Renal cortical epithelial cell (primary cell): ENCODE measurements at regions not wholly inside any gene's neighbourhood (a gene's known extent, or its start where the extent isn't known, plus 50 kb on each side); places are given as distances from the start of the nearest gene placed in this dataset.
"Not testable (repeated sequence)": the region's sequence is repeated elsewhere in the genome, so short reads cannot be mapped to it uniquely, and the experiment has no call there.

ENCODE experiments used
- DNase-seq: peaks from one replicate; pipeline ENCODE4 v3.0.0-alpha.2; 2011; ENCODE audit warnings: low read depth

DNA sequence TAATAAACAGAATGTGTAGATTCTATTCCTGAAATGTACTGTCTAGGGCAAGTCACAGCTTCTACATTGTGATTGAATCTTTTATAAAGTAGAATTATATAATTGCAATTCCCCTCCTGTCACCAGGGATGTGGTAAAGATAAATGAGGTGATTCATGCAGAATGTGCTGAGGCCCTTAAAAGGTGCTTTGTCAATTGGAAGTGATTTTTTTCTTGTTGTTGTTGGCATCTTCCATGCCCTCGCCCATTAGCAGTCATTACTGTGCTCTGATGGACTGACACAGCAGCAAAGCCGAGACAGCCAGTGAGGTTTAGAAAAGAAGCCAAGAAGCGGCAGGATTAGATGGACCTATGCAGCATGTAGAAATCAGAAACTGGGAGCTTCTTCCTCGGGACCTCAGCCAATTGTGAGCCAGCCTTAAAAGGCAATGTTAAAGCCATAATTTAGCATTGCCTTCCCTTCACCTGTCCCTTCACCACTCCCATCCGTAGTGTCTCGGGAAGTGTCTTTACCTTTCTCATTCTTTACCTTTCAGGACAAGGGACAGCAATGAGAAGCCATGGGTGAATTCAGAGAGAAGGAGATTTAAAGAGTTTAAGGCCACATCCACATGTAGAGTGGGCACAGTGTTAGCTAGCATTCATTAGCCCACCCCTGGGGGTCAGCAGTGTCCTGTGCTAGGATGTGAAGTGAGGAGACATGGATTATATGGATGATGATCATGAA lies 257.8 kb downstream of the PLK2 start:
- DNase-seq = peak; percentile 47

DNA sequence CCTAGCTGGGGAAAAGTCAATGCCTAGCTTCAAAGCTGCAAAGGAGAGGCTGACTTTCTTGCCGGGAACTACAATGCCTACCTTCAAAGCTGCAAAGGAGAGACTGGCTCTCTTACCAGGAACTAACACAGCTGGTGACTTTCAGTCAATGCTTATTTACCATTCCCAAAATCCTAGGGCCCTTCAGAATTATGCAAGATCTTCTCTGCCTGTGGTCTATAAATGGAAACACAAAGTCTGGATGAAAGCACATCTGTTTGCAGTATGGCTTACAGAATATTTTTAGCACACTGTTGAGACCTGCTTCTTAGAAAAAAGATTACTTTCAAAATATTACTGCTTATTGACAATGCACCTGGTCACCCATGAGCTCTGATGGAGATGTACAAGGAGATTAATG lies 259.4 kb downstream of the PLK2 start:
- no peak for DNase-seq

DNA sequence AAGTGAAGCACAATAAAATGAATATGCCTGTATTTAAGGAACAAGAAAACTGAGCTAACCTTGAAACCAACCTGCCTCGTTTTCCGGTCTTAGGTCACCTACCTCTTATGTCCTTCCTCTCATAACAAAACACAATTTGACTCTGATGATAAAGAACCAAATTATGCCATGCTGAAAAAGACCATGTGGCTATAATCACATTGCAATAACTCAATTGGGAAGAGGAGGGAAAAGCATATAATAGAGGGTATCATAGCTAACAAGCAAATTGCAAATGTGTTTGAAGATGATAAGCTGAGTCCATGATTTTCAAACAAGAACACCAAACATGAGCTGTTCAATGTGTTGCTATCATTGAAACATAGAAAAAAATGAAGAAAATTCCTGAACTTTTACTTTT lies 260.8 kb downstream of the PLK2 start:
- no peak for DNase-seq

DNA sequence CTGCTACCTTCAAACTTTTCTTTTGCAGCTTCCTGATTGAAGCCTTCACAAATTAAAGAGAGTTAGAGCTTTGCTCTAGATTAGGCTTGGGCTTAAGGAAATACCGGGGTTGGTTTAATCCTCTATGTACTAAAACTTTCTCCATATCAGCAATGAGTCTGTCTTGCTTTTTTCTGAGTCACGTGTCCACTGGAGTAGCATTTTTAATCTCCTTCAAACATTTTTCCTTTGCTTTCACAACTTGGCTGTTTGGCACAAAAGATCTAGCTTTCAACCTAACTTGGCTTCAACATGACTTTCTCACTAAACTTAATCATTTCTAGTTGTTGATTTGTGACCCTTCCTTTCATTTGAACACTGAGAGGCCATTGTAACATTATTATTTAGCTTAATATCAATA lies 261.6 kb downstream of the PLK2 start:
- no peak for DNase-seq

DNA sequence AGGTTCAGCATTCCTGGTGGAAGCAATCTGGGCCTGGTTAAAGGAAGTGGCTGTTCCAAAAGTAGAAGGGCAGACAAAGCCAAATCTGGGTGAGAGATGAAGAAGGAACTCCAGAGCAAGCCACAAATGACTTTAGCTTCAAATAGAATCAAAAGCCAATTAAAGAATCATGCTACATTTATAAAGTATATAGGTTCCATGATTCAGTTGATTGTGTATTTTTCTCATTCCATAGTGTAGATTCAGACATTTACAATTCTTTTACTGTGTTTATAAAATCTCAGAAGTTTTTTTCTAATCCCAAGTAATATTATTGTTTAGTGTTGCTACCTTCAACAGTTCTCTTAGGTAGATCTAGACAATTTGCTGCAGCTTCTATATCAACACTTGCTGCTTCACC lies 262.0 kb downstream of the PLK2 start:
- no peak for DNase-seq

DNA sequence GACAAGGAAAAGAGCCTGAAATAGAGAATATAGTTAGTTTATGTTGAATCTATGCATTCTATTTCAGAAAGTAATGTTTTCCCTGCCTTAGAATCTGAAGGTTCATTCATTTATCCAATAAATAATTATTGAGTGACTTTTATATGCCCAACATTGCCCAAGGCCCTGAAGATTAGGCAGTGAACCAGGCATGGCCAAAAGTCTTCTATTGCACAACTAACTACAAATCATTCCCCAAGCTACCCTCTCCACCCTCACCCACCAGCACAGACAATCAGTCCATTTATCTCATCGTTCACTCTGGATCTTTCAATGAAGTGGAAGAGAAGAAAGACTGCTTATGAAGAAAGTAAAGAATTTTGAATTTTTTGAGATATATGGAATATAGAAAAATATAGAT lies 268.4 kb downstream of the PLK2 start:
- peak; percentile 56 for DNase-seq

DNA sequence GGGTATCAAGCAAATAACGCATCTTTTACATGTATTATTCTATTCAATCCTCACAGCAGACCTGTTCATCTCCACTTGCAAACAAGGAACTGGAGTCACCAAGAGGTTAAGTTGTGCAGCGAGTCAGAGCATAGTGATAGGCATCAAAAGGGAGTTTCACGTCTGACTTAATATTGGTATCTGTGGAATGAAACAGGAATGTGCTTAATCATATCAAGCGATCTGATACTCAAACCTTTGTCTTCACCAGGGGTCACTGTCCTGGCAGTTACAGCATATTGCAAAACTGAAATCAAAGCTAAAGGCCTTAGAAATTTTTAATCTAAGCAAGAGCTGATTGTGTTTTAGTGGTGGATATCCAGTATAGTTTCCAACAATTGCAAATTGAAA lies 271.6 kb downstream of the PLK2 start:
- peak; percentile 96 for DNase-seq

DNA sequence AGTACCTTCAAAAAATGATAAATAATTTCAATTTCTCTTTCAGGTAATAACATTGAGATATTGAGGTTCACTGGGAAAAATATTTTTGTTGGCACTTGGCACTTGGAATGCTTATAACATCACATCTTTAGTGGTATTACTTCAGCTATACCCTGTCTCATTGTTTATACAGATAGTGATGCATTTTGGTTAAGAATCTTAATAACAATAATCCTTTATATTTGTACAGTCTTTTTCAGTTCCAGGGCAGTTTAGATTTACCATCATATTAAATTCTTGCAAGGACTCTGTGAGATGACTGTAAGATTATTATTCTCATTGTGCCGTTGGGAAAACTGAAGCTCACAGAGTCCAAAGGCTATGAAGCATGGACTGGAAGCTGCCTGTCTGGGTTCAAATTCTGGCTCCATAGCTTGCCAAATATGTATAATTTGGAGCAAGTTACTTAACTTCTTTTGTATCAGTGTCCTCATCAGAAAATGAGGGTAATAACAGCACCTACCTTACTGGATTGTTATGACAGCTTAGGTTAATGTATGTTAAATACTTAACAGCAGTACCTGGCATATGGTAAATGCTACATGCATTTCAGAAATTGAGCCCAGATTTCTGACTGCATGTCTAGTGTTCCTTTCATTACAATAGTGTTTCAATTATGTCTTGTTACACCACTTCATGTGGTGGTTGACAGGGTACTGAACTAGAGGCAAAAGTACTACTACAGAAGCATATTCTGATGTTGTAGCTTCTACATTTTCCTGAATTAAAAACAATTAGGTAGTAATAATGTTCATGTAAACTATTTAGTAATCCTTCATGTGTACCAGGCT lies 272.2 kb downstream of the PLK2 start:
- no peak for DNase-seq

DNA sequence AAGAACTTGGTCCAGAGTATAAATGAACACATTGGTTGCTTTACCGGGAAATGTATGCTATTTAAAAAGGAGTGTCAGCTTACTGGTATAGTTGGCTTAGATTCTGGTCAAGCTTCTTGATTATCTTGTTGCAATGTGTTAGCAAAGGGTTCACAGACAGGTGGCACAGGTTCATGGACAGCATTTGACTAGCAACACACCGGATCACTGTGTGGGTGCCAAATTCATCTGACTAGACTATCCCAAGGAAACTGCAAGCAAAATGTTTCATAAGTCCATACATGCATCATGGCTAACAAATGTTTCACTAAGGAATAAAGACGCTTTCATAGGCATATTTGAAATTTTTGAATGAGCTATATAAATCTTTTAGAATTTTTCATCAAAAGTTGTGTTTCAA lies 274.1 kb downstream of the PLK2 start:
- no peak for DNase-seq

DNA sequence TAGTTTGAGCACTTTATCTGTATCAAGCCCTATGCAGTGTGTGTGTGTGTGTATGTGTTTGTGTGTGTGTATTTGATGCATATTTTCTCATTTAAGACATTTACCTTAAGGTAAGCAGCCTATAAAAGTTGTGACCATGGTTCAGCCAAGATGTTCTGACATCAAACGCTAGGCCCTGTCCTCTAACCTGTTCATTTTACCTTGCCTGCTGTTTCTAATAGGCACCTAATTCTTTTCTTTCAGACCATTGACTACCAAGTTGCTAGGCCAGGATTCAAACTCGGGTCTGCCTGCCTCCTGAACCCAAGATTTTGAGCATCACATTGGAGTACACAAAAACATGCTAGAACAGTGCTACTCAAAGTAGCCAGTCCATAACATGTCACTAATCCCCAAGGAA lies 274.5 kb downstream of the PLK2 start:
- no peak for DNase-seq

DNA sequence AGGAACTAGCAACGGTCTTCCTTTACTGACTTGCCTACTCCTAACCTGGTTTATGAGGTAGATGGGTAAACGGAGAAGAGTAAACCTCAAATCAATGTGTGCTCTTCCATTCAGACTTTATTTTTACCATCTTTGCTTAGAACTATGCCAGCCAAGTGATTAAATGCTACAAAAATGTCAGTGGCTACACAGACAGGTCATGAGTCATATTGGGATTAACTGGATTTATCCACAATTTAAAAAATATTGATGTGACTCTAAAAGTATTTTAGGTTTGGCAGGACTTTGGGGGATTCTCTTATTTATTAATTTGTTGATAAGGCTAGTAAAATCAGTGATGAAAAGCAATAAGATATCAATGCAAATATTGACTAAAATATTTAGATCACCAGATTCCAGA lies 275.0 kb downstream of the PLK2 start:
- DNase-seq = peak; percentile 70

DNA sequence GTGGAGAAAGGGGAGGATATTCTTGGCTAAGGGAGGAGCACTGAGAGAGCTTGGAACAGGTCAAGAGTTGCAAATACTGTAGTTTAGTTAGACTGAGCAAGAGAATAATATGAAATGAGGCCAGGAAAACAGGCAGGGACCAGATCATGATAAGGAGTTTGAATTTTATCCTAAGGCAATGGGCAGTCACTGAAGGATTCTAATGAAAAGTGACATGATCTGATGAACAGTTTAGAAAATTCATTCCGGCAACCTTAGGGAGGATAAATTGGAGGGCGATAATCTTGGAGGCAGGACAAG lies 276.1 kb downstream of the PLK2 start:
- no peak for DNase-seq

DNA sequence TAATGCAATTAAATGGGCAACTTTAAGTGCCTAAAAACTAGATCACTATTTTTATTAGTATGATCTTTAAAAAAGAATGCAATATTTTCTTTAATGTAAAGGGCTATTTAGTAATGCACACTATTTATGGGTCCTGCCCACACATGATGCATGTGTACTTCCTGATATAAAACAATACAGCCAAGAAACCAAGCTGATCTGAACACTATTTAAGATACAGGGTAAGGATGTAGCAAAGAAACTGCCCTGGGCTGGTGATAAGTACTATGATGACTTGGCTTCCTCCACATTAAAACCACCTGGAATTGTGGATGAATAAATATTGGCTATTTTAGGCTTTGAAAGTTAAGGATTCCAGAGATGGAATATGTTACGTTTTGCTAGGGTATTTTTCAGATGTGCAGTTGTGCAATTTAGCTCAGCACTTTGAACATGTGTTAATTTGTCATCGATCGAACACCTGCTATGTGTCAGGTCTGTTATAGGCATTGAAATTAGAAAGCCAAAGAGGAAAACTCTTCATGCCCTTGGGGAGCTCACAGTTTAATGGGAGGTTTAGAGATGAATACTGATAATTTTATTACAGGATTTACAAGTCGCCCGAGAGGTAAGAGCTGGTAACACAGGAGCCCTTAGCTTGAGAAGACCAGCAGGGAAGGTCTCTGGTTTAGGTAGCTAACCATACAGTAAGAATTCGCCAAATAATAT lies 276.7 kb downstream of the PLK2 start:
- DNase-seq = peak; percentile 31

DNA sequence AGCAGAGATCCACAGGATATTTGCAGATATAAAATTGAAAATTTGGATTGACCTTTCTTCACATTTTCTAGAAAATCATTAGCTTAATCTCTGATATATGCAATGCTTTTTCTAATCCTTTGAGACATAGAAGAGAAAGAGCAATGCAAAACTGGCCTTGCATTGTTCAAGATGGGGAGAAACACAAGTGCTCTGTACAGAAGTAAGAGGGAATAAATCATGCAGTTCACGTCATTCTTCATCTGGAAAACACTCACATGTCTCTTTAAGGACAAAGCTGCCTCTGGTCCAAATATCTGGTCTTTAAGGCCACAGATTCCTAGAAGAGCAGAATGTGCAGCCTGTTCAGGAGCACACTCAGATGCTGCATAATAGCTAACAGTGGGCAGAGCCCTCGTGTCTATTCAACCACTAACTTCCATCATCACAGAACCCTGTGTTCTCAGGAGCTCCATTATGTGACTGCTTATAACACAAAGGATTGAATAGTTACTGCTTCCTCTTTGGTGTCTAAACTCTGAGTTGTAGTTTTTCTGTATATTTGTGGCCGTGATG lies 277.5 kb downstream of the PLK2 start:
- peak; percentile 58 for DNase-seq

DNA sequence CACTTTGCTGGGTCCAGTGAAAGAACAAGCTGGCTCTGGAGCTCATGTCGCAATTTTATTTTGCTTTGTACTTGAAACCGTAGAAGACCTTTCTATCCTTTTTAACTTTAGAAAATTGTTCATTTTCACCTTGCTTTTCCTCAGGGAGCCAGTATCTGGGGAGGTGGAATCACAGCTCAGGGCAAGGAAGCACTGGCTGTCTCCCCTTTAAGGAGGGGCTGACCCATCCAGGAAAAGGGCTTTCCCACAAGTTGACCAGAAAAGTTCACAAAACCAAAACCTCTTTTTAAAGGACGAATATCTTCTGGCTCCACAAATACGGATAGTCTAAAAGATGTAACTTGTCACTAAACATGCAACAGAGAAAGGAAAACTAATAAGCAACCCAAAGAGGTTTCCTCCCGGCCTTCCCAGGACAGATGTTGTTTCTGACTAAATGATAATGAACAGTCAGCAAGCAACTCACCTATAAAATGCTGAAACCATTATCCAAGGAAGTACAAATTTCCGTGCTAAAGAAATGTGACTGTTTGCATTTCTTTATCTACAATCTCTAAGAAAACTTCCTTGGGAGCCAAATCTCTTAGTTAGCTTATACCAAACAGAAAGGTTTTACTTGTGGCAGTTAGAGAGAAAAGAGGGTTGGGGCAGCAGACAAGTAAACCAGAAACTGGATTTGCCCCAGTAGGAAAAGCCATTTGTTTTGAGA lies 278.2 kb downstream of the PLK2 start:
- DNase-seq = no peak

DNA sequence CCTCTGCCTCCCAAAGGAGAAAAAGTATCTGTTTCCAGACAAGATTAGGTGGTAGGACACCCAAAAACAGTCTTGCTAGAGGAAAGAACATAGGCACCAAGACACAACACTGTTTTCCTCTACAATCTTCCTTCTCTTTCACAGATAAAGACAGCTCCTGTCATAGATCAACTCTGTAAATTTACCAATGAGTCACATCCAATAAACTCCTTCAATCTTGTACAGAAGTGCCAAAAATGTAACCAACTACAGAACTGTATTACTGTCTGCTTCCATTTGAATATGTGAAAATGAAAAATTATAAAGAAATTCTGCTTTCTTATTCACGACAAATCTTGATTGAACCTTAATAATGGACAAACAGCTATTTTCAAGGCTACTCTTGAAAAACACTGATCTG lies 286.9 kb downstream of the PLK2 start:
- no peak for DNase-seq

DNA sequence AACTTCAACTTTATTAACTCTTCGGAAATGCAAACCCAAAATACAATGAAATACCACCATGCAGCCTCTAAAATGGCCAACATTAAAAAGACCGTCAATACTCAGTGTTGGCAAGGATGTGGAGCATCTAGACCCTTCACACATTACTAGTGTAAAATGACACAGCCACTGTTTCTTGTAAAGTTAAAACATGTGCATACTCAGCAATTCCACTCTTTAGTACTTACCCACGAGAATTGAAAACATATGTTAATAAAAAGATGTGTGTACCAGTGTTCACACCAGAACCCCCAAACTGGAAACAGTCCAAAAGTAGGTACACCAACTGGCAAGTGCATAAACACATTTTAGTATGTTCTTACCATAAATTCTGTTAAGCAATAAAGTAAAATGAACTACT lies 294.7 kb downstream of the PLK2 start:
- DNase-seq = no peak

DNA sequence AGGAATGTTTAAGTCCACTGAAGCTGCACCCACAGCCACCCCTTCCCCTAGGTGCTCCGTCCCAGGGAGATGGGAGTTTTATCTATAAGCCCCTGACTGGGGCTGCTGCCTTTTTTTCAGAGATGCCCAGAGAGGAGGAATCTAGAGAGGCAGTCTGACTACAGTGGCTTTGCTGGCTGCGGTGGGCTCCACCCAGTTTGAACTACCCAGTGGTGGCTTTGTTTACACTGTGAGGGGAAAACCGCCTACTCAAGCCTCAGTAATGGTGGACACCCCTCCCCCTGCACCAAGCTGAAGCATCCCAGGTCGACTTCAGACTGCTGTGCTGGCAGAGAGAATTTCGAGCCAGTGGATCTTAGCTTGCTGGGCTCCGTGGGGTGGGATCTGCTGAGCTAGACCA lies 298.0 kb downstream of the PLK2 start:
- DNase-seq = not testable (repeated sequence)

DNA sequence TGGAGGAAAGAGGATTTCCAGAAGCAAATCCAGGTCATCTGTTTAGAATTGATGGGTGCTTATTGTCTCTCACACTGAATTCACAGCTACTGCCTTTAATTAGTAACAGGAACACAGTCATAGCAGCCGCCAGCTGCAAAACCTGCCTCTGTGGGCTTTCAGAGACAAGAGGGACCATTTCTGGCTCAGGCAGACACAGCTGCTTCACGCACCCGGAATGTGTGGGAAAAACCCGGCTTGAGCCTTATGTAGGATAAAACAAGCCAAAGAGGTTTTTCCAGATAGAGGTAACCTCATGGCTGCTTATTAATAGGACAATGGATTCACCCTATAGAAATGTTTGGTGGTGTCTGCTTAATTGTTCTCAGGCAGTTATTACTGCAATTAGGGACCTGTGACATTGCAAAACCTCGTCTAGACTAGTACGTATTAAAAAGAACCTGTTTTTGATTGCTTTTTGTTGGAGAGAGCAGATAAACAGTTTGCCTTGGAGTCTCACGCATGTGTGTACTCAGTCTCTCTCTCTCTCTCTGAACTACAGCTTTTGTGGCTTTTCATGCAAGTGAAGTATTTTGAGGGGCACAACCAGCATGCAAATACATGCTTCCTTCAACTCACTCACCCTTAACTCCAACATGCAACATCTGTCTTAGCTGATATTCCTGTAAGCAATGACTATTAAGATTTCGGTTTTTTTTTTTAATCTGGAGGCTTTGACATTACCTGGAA lies 302.7 kb downstream of the PLK2 start:
- DNase-seq = no peak

DNA sequence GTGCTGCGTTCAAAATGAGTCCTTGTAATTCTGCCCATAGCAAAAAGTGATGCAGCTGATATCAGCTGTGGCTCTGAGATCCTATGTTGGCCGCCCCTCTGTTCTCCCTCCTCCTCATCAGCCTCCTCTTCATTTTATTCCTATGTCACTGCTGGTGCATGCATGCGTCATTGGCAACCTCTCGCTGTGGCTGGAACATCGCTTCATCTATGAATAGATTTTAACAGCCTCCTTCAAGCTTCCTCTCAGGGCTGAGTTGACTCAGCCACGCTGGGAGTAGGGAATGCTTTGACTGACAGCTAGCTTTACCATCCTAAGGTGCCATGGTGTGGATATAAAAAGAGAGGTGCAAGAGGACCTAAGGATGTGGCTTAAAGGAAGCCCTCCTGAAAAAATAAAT lies 303.5 kb downstream of the PLK2 start:
- no peak for DNase-seq

DNA sequence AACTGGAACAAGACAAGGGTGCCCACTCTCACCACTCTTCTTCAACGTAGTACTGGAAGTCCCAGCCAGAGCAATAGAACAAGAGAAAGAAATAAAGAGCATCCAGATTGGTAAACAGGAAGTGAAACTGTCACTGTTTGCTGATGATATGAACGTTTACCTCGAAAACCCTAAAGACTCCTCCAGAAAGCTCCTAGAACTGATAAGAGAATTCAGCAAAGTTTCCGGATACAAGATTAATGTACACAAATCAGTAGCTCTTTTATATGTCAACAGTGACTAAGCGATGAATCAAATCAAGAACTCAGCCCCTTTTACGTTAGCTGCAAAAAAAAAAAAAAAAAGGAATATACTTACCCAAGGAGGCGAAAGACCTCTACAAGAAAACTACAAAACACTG lies 306.6 kb downstream of the PLK2 start:
- DNase-seq = no peak
